Sigmoid colon (tissue), 3 donors: ENCODE measurements at regions not wholly inside any gene's neighbourhood (a gene's known extent, or its start where the extent isn't known, plus 50 kb on each side); places are given as distances from the start of the nearest gene placed in this dataset.

Source experiments
- CTCF ChIP-seq, 4 experiments: fragments of 450-650 bp in 3 of 4; fragments of 200-600 bp in 1 of 4; IDR thresholded peaks; one replicate each; pipeline ENCODE4 v1.5.1; 2016 to 2019; ENCODE audit warnings: antibody characterized with exemption in 4 of 4, mild to moderate bottlenecking in 3 of 4, moderate library complexity in 2 of 4
- POLR2A ChIP-seq, 2 donors: fragments of 450-650 bp; IDR thresholded peaks; one replicate each; pipeline ENCODE4 v1.6.1; 2016; ENCODE audit warnings: antibody characterized with exemption in 2 of 2, mild to moderate bottlenecking in 2 of 2, moderate library complexity in 2 of 2

- TF ChIP-seq CTCF (IDR thresholded peaks at IDR 0.05) = no peak
- no peak for TF ChIP-seq POLR2A (IDR thresholded peaks at IDR 0.05)
Measured at GRCh38 chr11:110900426-110900825, 188.2 kb upstream of the ARHGAP20 start.
